ENCODE measurements at regions not wholly inside any gene's neighbourhood (a gene's known extent, or its start where the extent isn't known, plus 50 kb on each side); places are given as distances from the start of the nearest gene placed in this dataset.
"Not testable (repeated sequence)": the region's sequence is repeated elsewhere in the genome, so short reads cannot be mapped to it uniquely, and the experiment has no call there.

GRCh38 chr3:4897765-4898453 is 81.3 kb upstream of the BHLHE40 start:
- no peak for DNase-seq

- no peak for DNase-seq
Measured at GRCh38 chr3:4898454-4899313, 80.6 kb upstream of the BHLHE40 start.

GRCh38 chr3:4899710-4900109 is 79.5 kb upstream of the BHLHE40 start:
- no peak for DNase-seq

GRCh38 chr3:4900298-4900697 is 78.9 kb upstream of the BHLHE40 start:
- no peak for DNase-seq

GRCh38 chr3:4904811-4905695 is 74.2 kb upstream of the BHLHE40 start:
- DNase-seq = no peak

- peak; percentile 84 for DNase-seq
Measured at GRCh38 chr3:4906107-4906621, 73.1 kb upstream of the BHLHE40 start.

- DNase-seq = no peak
Measured at GRCh38 chr3:4907050-4907449, 72.2 kb upstream of the BHLHE40 start.

GRCh38 chr3:4907643-4908432 is 71.4 kb upstream of the BHLHE40 start:
- no peak for DNase-seq

GRCh38 chr3:4908433-4909156 is 70.6 kb upstream of the BHLHE40 start:
- no peak for DNase-seq

GRCh38 chr3:4914464-4914863 is 64.8 kb upstream of the BHLHE40 start:
- DNase-seq = no peak

GRCh38 chr3:4921589-4921988 is 57.6 kb upstream of the BHLHE40 start:
- DNase-seq = not testable (repeated sequence)

GRCh38 chr3:4926892-4927291 is 52.3 kb upstream of the BHLHE40 start:
- no peak for DNase-seq

GRCh38 chr3:4928277-4928789 is 50.9 kb upstream of the BHLHE40 start:
- DNase-seq = no peak

Measured in NCI-H345 (cell line).